ENCODE measurements at regions not wholly inside any gene's neighbourhood (a gene's known extent, or its start where the extent isn't known, plus 50 kb on each side); places are given as distances from the start of the nearest gene placed in this dataset.

- no peak for DNase-seq (ENCODE audit: low read depth)
- no peak overlapping the region for H3K4me3 ChIP-seq (ENCODE audit: control insufficient read depth, low read depth, low read length)
- no peak for TF ChIP-seq CTCF (IDR thresholded peaks at IDR 0.05; ENCODE audit: control insufficient read depth, insufficient read depth, low read depth, low read length, missing control alignments)
These were observed 287.1 kb upstream of the ZNF462 start for GRCh38 chr9:106575823-106576222.

- no peak for DNase-seq (ENCODE audit: low read depth)
- TF ChIP-seq CTCF (IDR thresholded peaks at IDR 0.05; ENCODE audit: control insufficient read depth, insufficient read depth, low read depth, low read length, missing control alignments): no peak
- H3K4me3 ChIP-seq (ENCODE audit: control insufficient read depth, low read depth, low read length): no peak overlapping the region
These were observed 286.7 kb upstream of the ZNF462 start for GRCh38 chr9:106576232-106576760.

GRCh38 chr9:106577121-106577520, 285.8 kb upstream of the ZNF462 start:
- no peak for TF ChIP-seq CTCF (IDR thresholded peaks at IDR 0.05; ENCODE audit: control insufficient read depth, insufficient read depth, low read depth, low read length, missing control alignments)
- no peak overlapping the region for H3K4me3 ChIP-seq (ENCODE audit: control insufficient read depth, low read depth, low read length)
- DNase-seq (ENCODE audit: low read depth): no peak

- TF ChIP-seq CTCF (IDR thresholded peaks at IDR 0.05; ENCODE audit: control insufficient read depth, insufficient read depth, low read depth, low read length, missing control alignments): no peak
- no peak overlapping the region for H3K4me3 ChIP-seq (ENCODE audit: control insufficient read depth, low read depth, low read length)
- no peak for DNase-seq (ENCODE audit: low read depth)
These were observed 282.4 kb upstream of the ZNF462 start for GRCh38 chr9:106580546-106580945.

GRCh38 chr9:106581973-106582372, 281.0 kb upstream of the ZNF462 start:
- DNase-seq (ENCODE audit: low read depth): no peak
- TF ChIP-seq CTCF (IDR thresholded peaks at IDR 0.05; ENCODE audit: control insufficient read depth, insufficient read depth, low read depth, low read length, missing control alignments): no peak
- no peak overlapping the region for H3K4me3 ChIP-seq (ENCODE audit: control insufficient read depth, low read depth, low read length)

- TF ChIP-seq CTCF (IDR thresholded peaks at IDR 0.05; ENCODE audit: control insufficient read depth, insufficient read depth, low read depth, low read length, missing control alignments): no peak
- DNase-seq (ENCODE audit: low read depth): no peak
- H3K4me3 ChIP-seq (ENCODE audit: control insufficient read depth, low read depth, low read length): no peak overlapping the region
These were observed 279.2 kb upstream of the ZNF462 start for GRCh38 chr9:106583751-106584150.

GRCh38 chr9:106587042-106587441, 275.9 kb upstream of the ZNF462 start:
- no peak overlapping the region for H3K4me3 ChIP-seq (ENCODE audit: control insufficient read depth, low read depth, low read length)
- no peak for DNase-seq (ENCODE audit: low read depth)
- TF ChIP-seq CTCF (IDR thresholded peaks at IDR 0.05; ENCODE audit: control insufficient read depth, insufficient read depth, low read depth, low read length, missing control alignments): no peak
